T-helper 22 cell (primary cell): ENCODE measurements at regions not wholly inside any gene's neighbourhood (a gene's known extent, or its start where the extent isn't known, plus 50 kb on each side); places are given as distances from the start of the nearest gene placed in this dataset.
"Not testable (repeated sequence)": the region's sequence is repeated elsewhere in the genome, so short reads cannot be mapped to it uniquely, and the experiment has no call there.

ENCODE experiments used
- DNase-seq: peaks from one replicate; pipeline ENCODE4 v3.0.0-alpha.2; 2020; ENCODE audit warnings: low read depth

GRCh38 chr3:14272959-14273560 is 94.4 kb downstream of the LSM3 start:
- DNase-seq = not testable (repeated sequence)

DNA sequence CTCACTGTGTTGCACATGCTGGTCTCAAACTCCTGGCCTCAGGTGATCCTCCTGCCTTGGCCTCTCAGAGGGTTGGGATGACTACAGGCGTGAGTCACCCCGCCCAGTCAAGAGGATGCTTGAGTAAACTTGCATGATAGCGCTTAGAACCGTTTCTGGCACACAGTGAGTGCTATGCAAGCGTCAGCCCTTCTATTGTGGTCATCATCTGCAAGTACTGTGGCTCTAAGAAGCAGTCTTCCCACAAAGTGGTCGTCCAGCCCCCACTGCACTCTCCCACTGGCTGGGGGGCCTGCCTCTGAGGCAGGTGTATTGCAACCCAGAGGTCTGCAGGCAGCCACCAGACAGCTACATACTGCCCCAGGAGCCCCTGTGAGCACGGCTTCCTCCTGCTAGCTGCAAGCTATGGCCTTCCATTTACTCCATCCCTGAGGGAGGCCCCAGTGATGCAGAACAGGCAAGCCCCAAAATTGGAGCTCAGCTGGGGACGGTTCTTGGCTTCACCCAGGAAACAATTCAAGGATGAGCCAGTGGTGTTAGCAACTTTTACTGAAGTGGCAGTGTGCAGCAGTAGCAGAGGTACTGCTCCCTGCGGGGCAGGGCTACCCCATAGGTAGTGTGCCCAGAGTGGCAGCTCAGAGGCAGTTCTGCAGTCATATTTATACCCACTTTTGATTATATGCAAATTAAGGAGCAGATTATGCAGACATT is 95.4 kb downstream of the LSM3 start:
- DNase-seq = no peak

GRCh38 chr3:14274612-14274936 is 96.0 kb downstream of the LSM3 start:
- no peak for DNase-seq

GRCh38 chr3:14274999-14275961 is 96.7 kb downstream of the LSM3 start:
- no peak for DNase-seq

DNA sequence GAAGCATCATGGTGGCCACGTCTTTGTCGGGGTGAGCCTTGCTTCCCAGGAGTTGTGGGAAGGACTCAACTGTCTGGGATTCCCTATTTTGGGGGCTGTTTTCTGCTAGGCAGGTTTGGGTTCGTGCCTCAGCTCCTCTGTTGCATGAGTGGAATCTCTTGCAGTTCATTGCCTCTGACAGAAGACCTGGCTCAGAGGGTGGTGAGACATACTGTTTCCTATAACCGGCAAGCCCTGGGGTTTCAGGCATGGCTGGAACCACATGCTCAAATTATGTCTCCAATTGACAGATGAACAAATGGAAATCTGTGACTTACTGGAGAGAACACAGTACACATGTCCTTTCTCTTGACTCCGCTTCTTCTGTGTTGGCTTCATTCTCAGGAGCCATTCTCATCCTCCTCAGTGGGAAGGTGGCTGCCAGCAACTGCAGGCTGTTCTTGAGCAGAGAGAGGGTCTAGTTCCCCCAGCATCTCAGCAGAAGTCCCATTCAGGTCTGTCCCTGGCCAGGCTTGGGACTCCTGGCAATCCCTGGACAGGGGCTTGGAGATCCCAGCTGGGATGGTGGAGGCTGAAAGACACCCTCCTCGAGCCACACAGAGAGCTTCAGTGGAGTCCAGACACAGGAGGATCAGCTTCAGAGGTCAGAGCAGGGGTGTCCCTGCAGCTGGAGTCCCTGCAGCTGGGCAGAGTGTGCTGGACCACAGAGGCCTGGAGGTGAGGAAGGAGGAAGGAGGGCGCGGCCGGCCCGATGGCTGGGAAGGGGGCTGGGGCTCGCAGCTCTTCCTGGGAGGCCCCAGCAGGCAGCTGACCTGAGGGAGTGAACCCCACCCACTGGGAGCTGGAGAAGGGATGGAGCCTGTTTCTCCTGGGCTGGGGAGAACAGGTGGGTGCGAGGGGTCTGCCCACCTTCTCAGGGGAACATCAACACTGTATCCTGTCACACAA is 97.6 kb downstream of the LSM3 start:
- no peak for DNase-seq

GRCh38 chr3:14277557-14277956 is 98.9 kb downstream of the LSM3 start:
- DNase-seq = no peak

DNA sequence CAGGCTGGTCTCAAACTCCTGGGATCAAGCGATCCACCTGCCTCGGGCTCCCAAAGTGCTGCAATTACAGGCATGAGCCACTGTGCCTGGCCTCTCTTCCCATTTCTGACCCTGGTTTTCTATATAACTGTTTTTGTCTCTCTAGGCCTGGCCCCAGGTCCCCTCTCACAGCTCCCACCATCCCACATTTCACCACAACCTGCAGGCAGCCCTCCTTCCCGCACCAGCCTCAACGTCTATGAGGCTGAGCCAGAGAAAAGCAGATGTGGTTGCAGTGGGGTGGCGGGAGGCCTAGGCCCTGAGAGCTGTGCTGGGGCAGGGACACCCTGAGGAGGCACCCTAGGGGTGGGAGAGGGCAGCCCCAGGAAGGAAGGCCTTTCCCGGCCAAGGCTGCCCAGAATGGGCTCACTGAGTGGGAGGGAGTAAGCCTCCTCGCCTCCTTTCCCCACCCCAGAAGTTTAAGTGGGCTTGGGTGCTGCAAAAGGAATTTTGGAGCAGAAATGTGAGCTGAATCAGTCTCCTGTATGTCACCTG is 99.7 kb downstream of the LSM3 start:
- DNase-seq = no peak

- no peak for DNase-seq
Measured at GRCh38 chr3:14278799-14279625, 100.4 kb downstream of the LSM3 start.

- DNase-seq = no peak
Measured at GRCh38 chr3:14279626-14280061, 101.0 kb downstream of the LSM3 start.

GRCh38 chr3:14280326-14280725 is 101.7 kb downstream of the LSM3 start:
- DNase-seq = no peak

GRCh38 chr3:14281053-14281452 is 102.4 kb downstream of the LSM3 start:
- no peak for DNase-seq

DNA sequence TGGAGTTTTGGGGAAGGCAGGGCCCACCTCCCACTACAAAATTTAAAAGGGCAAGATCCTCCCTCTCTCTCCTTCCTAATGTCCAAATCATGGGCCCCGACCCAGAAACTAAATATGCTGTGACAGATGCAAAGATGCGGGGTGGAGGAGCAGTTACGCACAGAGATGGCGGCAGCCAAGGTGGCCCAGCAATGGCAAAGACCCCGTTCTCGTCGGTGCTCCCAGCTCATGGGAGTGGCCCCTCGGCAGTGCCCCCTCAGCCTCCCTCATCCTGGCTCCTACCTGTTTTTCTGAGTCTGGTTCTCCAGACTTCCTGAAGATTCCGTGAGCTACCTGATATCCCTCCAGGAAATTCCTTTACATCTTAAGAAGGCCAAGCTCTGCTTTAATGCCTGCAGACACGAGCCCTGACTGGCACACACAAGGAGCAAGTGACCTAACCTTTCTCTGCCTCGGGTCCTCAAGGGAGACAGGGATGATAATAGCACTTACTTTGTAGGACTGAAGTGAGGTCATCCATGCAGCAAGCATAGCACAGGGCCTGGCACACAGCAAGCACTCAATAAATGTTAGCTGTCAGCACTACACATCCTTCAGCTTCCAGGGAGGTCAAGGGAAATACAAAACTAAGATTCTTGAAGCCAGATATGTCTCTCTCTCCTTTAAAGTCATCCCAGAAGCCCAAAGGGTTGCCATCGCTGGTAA is 103.5 kb downstream of the LSM3 start:
- no peak for DNase-seq

DNA sequence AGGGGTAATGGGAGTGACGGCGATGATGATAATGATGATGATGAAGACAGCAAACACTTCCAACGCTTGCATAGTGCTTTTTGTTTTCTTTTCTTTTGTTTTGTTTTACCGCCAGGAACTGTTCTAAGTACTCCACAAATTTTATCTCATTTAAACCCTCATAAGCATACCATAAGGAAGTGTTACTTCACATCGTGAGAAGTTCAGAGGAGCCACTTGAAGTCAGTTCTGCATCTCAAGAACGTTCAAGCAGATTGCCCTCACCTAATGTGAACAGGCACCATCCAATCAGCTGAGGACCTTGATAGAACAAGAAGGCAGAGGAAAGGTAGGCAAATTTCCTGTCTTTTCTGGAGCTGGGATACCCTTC is 104.1 kb downstream of the LSM3 start:
- DNase-seq = no peak

- DNase-seq = no peak
Measured at GRCh38 chr3:14283092-14283812, 104.6 kb downstream of the LSM3 start.

GRCh38 chr3:14283813-14284438 is 105.3 kb downstream of the LSM3 start:
- no peak for DNase-seq

GRCh38 chr3:14284694-14285547 is 106.3 kb downstream of the LSM3 start:
- DNase-seq = no peak

- DNase-seq = no peak
Measured at GRCh38 chr3:14285548-14285925, 106.9 kb downstream of the LSM3 start.
